ENCODE measurements at regions not wholly inside any gene's neighbourhood (a gene's known extent, or its start where the extent isn't known, plus 50 kb on each side); places are given as distances from the start of the nearest gene placed in this dataset.
"Not testable (repeated sequence)": the region's sequence is repeated elsewhere in the genome, so short reads cannot be mapped to it uniquely, and the experiment has no call there.

DNA sequence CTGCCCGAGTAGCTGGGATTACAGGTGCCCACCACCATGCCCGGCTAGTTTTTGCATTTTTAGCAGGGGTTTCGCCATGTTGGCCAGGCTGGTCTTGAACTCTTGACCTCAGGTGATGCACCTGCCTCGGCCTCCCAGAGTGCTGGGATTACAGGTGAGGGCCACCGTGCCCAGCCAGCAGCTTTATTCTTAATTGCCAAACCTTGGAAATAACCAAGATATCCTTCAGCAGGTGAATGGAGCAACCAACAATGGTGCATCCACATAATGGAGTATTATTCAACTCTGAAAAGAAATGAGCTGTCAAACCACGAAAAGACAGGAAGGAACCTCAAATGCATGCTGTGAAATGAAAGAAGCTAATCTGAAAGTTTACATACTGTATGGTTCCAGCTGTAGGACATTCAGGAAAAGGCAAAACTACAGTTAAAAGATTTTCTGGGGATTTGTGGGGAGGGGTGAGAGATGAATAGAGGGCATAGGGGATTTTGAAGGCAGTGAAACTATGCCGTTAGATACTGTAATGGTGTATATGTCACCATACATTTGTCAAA, 118.8 kb upstream of the CCND2 start:
- H3K4me3 ChIP-seq (ENCODE audit: low read length): no peak overlapping the region
- no peak for TF ChIP-seq ZNF274 (IDR thresholded peaks at IDR 0.05; ENCODE audit: low read depth, low read length)

DNA sequence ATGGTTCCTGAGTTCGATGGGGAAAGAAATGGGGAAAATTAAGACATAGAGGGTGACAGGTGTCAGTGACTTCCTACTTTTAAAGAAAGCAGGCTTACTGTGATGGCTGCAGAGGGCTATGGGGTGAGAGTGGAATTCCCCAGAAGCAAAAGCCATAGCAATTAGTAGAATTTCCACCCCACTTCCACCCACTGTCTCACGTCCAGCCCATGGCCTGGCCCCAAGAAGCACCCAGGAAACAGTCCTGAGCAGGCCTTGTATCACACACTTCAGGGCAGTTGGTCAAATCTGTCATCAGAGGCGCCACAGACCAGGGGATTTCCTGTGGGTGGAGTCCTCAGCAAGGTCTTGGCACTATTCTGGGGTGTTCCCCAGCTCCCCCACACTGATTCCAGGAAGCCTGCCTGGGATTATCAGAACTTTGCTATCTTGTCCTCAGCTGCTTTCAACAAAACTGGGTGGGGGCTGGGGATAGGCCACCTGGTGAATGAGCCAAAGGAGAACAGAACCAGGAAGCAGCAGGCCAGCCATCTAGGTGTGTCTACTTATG, 120.1 kb upstream of the CCND2 start:
- TF ChIP-seq ZNF274 (IDR thresholded peaks at IDR 0.05; ENCODE audit: low read depth, low read length): no peak
- H3K4me3 ChIP-seq (ENCODE audit: low read length): no peak overlapping the region

DNA sequence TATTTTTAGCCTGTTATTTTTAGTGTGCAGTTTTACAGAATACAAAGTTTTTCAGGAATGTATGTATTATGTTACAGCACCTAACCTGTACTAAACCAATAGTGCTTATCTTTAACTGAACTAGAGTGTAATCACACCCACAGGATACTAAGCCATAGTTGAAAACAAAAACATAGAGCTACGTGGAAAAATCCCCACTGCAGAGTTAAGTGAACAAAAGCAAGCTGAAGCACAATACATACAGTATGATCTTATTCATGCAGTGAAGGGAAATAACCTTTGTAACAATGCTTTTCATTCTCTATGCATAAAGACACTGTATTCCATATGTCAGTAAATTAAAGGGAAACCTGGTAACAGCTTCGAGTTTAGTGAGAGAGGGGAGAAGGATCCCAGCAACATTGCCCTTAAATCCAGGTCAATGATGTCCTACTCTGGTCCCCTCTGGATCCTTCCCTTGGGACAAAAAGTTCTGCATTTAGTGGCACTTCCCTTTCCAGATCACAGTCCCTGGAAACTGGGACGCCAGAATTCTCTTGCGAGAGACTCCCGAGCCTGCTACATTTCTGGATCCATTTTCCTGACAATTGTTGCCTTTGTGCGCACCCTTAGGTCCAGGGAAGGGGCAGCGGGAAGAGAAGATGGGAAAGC, 121.3 kb upstream of the CCND2 start:
- no peak for TF ChIP-seq ZNF274 (IDR thresholded peaks at IDR 0.05; ENCODE audit: low read depth, low read length)
- H3K4me3 ChIP-seq (ENCODE audit: low read length): no peak overlapping the region

DNA sequence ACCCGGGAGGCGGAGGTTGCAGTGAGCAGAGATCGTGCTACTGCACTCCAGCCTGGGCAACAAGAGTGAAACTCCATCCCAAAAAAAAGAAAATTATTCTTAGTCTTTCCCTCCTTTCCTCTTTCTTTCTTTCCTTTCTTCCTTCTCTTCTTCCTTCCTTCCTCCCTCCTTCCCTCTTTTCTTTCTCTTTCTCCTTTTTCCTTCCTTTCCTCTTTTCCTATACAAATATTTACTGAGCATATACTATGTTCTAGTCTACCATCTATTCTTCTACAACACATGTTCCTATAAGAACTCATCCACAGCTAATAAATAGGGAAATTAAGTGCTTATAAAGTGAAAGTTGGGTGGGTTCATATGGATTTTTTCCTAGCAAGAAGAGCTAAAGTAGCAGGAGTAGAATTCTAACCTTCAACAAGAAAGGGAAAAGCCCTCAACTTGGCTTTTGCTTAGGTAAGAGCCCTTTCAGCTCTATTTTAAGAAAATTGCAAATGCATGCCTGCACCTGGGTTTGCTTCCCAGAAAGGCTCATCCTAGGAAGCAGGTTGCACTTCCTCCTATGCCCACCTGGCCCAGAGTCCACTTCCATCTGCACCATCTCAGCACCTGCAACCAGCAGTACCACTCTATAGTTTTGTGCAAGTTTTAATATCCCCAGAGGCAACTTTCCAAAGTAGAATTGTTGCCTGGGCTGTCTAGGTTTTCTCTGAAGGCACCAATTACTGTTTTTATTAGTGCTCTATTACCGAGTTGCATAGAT, 122.0 kb upstream of the CCND2 start:
- TF ChIP-seq ZNF274 (IDR thresholded peaks at IDR 0.05; ENCODE audit: low read depth, low read length): no peak
- H3K4me3 ChIP-seq (ENCODE audit: low read length): no peak overlapping the region

DNA sequence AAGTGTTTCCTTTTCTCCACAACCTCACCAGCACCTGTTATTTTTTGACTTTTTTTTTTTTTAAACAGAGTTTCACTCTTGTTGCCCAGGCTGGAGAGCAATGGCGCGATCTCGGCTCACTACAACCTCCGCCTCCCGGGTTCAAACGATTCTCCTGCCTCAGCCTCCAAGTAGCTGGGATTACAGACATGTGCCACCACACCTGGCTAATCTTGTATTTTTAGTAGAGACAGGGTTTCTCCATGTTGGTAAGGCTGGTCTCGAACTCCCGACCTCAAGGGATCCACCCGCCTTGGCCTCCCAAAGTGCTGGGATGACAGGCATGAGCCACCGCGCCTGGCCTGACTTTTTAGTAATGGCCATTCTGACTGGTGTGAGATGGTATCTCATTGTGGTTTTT, 123.2 kb upstream of the CCND2 start:
- H3K4me3 ChIP-seq (ENCODE audit: low read length): not testable (repeated sequence)

DNA sequence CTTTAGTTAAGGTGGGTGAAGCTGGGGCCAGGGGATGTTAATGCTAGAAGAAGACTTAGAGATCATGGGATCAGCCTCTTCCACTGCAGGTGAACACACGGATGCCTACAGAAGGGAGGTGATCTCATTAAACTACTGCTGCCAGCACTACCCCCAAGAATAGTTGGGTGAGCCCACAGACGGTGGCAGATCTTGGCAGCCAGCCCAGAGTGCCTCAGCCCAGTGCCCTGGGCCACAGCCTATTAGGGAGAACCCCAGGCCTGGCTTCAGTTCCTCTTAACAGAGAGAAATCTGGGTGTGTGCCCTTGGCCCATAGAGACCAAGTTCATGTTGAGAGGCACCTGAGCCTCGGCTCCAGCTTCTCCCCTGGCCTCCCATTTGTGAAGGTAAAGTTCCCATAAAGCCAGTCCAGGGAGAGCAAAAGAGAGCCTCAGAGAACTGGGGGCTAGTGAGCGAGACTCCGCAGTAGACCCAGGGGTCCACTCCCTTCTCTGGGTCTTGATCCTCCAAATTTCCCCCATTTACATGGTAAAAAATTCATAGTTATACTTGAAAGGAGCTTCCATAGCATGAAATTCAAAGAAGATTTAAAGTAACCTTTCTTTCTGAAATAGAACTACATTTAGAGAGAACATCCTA, 125.0 kb upstream of the CCND2 start:
- TF ChIP-seq ZNF274 (IDR thresholded peaks at IDR 0.05; ENCODE audit: low read depth, low read length): no peak
- no peak overlapping the region for H3K4me3 ChIP-seq (ENCODE audit: low read length)

DNA sequence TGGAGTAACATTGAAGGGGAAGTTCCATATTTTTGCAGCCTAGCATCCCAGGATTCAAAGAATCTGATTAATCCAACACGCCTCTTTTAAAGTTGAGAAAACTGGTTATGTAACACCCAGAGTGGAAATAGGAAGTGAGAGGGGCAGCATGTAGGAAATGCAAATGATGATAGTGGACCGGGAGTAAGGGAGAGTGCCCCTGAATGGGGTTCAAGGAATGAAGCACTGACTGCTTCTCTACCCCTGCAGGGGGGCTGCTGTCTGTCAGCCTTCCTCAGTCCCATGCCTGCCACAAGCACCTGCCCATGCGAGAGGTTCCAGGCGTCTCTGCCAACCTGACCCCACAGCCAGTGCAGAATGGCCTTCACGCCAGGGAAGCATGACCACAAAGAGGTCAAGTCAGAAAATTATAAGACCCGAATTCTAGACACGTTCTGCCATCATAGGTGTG, 126.5 kb upstream of the CCND2 start:
- no peak for TF ChIP-seq ZNF274 (IDR thresholded peaks at IDR 0.05; ENCODE audit: low read depth, low read length)
- no peak overlapping the region; the same call in 1 of the 2 replicates for H3K4me3 ChIP-seq (ENCODE audit: low read length)

DNA sequence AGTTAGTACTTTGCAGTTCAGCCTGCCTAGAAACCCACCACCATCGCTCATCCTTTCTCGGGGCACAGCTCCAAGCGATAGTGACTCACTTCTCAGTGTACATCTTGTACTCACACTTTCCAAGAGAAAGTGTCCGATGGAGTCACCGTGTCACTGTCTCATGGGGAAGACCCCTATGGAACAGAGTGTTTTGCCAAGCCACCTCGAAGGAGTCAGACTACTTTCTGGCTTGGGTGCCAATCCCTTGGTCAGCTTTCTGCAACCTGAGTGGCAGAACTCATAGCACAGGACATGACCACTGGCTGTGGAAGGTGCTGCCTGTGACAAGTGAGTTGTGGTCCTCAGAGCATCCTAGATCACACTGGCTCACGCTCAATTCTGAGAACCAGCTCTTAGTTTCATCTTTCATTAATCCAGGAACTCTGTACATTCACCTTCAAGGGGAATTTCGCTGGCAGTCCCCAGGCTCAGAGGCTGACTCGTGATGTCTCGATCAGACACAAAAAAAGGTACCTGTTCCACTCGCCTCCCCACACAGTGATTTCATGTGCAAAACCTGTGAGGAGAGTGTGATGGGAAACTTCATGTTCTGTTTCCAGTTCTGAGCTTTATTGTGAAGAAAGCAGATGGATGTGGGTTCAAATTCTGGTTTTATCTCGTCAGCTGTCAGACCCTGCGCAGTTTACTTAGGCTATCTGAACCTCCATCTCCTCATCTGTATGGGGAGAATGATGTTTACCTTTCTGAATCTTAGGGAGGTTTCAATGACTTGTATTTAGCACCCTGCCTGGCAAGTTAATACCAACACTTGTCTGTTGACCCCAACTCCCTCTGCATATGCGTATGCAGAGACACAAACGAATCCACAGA, 127.3 kb upstream of the CCND2 start:
- no peak overlapping the region for H3K4me3 ChIP-seq (ENCODE audit: low read length)
- TF ChIP-seq ZNF274 (IDR thresholded peaks at IDR 0.05; ENCODE audit: low read depth, low read length): no peak

DNA sequence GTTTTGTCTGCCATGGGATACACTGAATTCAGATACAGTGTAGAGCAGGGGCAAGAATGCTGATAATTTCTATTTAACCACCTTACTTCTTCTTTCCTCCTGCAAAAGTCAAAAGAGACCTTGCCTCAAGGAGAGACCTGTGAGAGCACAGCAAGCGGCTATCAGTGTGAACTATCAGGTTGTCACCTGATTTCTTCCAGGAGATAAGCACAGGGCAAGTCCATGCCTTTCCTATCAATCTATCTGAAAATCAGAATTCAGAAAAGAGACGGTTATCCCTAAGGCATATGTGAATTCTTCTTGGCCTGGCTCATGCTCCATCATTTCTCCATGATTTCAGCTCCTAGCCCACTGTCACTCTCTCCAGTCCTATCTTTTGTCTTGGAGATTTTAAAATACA, 128.9 kb upstream of the CCND2 start:
- TF ChIP-seq ZNF274 (IDR thresholded peaks at IDR 0.05; ENCODE audit: low read depth, low read length): no peak
- no peak overlapping the region for H3K4me3 ChIP-seq (ENCODE audit: low read length)

DNA sequence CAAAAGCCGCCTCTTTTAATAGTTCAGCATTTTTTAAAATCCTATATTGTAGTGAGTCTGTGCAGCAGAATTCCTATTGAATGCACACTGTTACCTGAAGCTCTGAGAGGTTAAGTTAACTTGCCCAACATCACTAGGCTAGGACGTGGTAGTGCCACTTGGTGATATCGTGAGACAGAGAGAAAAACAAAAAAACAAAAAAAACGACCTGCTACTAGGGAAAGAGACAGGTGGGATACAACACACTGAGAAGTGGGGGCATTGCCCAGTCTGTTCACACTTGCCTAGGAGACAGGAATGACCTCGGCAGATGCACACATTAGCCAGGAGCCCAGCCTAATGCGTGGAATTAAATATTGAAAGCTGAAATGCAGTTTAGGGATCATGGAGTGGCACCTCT, 129.7 kb upstream of the CCND2 start:
- TF ChIP-seq ZNF274 (IDR thresholded peaks at IDR 0.05; ENCODE audit: low read depth, low read length): no peak
- no peak overlapping the region for H3K4me3 ChIP-seq (ENCODE audit: low read length)

DNA sequence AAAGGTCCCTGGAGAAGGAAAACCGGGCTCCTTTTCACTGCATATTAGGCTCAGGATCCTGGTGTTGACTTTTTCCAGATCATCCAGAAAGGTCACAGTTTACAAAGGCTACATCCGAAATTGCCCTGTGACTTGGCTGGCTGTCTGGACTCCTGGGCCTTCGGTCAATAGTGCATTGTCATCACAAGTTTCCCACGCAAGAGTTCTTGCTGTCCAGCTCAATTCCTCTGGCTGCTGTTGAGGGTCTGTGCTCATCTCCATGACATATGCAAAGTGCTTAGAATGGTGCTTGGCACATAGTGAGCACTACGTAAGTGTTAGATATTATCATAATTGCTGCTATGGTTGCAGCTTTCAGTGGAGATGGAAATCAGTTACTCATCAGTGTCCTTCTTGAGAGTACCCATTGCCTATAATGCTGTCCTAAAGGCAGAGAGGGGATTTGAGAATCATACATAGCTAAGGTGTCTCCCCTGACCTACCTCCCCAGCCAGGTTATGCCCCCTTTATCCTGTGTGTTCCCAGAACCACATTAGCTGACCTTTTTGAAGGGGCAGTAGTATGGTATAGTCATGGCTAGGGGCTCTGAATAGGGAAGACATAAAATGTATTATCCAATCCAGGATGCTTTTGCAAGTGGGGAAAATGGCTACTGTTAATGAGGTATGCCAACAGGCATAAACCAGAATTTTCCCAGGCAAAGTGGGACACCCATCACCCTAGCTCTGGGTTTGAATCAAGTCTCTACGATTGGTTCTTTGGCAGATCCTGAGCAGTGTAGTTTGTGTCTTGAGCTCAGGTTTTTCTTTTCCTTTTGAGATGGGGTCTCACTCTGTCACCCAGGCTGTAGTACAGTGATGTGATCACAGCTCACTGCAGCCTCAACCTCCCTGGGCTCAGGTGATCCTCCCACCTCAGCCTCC, 132.0 kb upstream of the CCND2 start:
- no peak overlapping the region for H3K4me3 ChIP-seq (ENCODE audit: low read length)
- TF ChIP-seq ZNF274 (IDR thresholded peaks at IDR 0.05; ENCODE audit: low read depth, low read length): no peak

DNA sequence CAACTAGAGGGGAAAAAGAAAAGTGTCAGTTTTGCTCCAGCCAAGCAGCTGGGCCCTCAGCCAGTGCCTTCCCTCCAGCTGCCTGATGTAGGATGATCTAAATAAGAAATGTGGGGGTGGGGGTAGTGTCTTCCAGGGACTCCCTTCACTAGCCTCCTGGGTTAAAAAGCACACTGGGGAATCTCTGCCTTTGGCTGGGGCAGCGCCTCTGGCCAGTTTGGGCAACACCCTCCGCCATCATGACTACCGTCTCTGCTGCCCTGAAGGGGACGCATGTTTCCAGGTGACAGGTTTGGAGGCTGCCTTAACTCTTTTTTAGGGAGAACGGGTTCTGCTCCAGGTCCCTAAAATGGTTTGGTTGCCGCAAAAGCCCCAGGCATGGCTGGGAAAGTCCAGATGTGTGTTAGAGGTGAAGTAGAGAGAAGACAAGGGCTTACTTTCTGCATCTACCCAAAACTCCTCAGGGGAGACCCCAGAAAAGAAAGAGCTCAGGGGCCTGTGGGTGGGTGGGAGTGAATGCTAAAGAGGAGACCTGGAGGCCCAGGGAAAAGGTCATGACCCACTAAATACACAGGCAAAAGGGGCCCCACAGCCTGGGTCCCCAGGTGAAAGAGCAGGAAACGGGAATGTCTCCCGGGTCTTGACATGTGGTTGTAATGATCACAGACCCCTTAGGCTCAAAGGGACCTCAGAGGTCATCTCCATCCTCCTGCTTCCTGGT, 132.8 kb upstream of the CCND2 start:
- TF ChIP-seq ZNF274 (IDR thresholded peaks at IDR 0.05; ENCODE audit: low read depth, low read length): no peak
- no peak overlapping the region for H3K4me3 ChIP-seq (ENCODE audit: low read length)
